ENCODE measurements at regions not wholly inside any gene's neighbourhood (a gene's known extent, or its start where the extent isn't known, plus 50 kb on each side); places are given as distances from the start of the nearest gene placed in this dataset.

DNA sequence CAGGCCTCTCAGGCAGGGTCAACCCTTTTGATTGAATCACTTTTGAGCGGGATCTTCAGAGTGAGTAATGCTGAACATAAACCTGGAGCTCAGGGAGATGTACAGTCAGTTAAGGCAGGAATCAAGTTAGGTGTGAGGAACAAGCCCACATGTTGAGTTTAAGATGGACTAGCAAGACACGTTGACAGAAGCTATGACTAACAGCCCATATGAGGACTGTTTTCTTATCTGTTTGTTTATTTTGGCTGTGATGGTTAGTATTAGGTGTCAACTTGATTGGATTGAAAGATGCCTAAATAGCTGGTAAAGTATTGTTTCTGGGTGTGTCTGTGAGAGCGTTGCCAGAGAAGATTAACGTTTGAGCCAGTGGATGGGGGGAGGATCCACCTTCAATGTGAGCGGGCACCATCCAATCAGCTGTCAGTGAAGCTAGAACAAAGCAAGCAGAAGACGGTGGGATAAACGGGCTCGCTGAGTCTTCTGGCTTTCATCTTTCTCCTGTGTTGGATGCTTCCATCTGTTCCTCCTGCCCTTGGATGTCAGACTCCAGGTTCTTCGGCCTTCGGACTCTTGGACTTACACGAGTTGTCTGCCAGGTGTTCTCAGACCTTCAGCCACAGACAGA lies 232.3 kb upstream of the STAC start:
- no peaks in the 10 kb centered on the region for H3K9me3 ChIP-seq
- DNase-seq: no peak
- H3K4me3 ChIP-seq: no peak overlapping the region
- intact Hi-C loops (cut with DNase I; ENCODE audit: low total_unique reads): no loop called here
- 82 to 88% methylated on average over 6 to 11 of the region's 11 CpGs for WGBS, 2 donors (ENCODE audit: low coverage in 1 of 2)
- TF ChIP-seq CTCF (IDR thresholded peaks at IDR 0.05): no peak
- no peak for TF ChIP-seq EP300 (IDR thresholded peaks at IDR 0.05; ENCODE audit: low read depth)
- TF ChIP-seq POLR2AphosphoS5 (IDR thresholded peaks at IDR 0.05): no peak
- no peak for TF ChIP-seq POLR2A (IDR thresholded peaks at IDR 0.05)
- no peaks in the 10 kb centered on the region for H3K4me1 ChIP-seq
- no peaks in the 10 kb centered on the region for H3K36me3 ChIP-seq
- in situ Hi-C loops (cut with MboI; ENCODE audit: low pct_ligation_motif_present in 1 of 4, low pct_unique_long_range_greater_than_20kb in 1 of 4, low sequenced_read_pairs in 3 of 4): loop anchor here in 1 of 4 donors (25.0 kb wide), 1 partner anchor 189 kb away; no protein-coding TSS in a partner anchor
- no peak overlapping the region for H3K27ac ChIP-seq
- no peaks in the 10 kb centered on the region for H3K27me3 ChIP-seq

- no peak overlapping the region for H3K27ac ChIP-seq
- H3K36me3 ChIP-seq: no peaks in the 10 kb centered on the region
- DNase-seq: no peak
- H3K4me1 ChIP-seq: no peaks in the 10 kb centered on the region
- no peaks in the 10 kb centered on the region for H3K9me3 ChIP-seq
- in situ Hi-C loops (cut with MboI; ENCODE audit: low pct_ligation_motif_present in 1 of 4, low pct_unique_long_range_greater_than_20kb in 1 of 4, low sequenced_read_pairs in 3 of 4): loop anchor here in 1 of 4 donors (25.0 kb wide), 1 partner anchor 188 kb away; no protein-coding TSS in a partner anchor
- no peaks in the 10 kb centered on the region for H3K27me3 ChIP-seq
- no peak for TF ChIP-seq CTCF (IDR thresholded peaks at IDR 0.05)
- TF ChIP-seq EP300 (IDR thresholded peaks at IDR 0.05; ENCODE audit: low read depth): no peak
- no peak for TF ChIP-seq POLR2AphosphoS5 (IDR thresholded peaks at IDR 0.05)
- TF ChIP-seq POLR2A (IDR thresholded peaks at IDR 0.05): no peak
- intact Hi-C loops (cut with DNase I; ENCODE audit: low total_unique reads): no loop called here
- no peak overlapping the region for H3K4me3 ChIP-seq
These were observed 230.8 kb upstream of the STAC start for GRCh38 chr3:36149447-36149865.

DNA sequence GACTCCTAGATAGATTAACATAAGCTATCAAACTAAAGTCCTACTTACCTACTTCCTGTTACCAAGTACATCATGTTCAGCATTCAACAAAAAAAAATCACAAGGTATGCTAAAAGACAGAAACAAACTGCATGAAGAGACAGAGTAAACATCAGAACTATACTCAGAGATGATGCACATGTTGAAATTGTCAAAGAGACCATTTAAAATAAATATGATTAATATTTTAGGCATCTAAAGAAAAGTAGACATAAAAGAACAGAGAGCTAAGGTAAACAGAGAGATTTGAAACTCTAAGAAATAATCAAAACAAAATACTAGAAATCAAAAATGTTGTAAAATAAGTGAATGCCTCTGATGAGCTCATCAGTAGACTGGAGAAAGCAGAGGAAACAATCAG lies 224.8 kb upstream of the STAC start:
- TF ChIP-seq EP300 (IDR thresholded peaks at IDR 0.05; ENCODE audit: low read depth): no peak
- TF ChIP-seq POLR2A (IDR thresholded peaks at IDR 0.05): no peak
- TF ChIP-seq CTCF (IDR thresholded peaks at IDR 0.05): no peak
- TF ChIP-seq POLR2AphosphoS5 (IDR thresholded peaks at IDR 0.05): no peak
- no peaks in the 10 kb centered on the region for H3K36me3 ChIP-seq
- H3K27me3 ChIP-seq: no peaks in the 10 kb centered on the region
- in situ Hi-C loops (cut with MboI; ENCODE audit: low pct_ligation_motif_present in 1 of 4, low pct_unique_long_range_greater_than_20kb in 1 of 4, low sequenced_read_pairs in 3 of 4) (no loop called here), intact Hi-C loops (cut with DNase I; ENCODE audit: low total_unique reads) (no loop called here)
- no peak for DNase-seq
- no peak overlapping the region for H3K4me3 ChIP-seq
- no peaks in the 10 kb centered on the region for H3K9me3 ChIP-seq
- H3K27ac ChIP-seq: no peak overlapping the region
- H3K4me1 ChIP-seq: no peaks in the 10 kb centered on the region

- intact Hi-C loops (cut with DNase I; ENCODE audit: low total_unique reads): no loop called here
- TF ChIP-seq EP300 (IDR thresholded peaks at IDR 0.05; ENCODE audit: low read depth): no peak
- no peak for TF ChIP-seq POLR2AphosphoS5 (IDR thresholded peaks at IDR 0.05)
- no peak for TF ChIP-seq POLR2A (IDR thresholded peaks at IDR 0.05)
- TF ChIP-seq CTCF (IDR thresholded peaks at IDR 0.05): no peak
These were observed 215.9 kb upstream of the STAC start for GRCh38 chr3:36164400-36164799.

More at GRCh38 chr3:36164400-36164799, 215.9 kb upstream of the STAC start:
- Histone ChIP-seq H3K4me3 (no peak overlapping the region), H3K4me1 (no peaks in the 10 kb centered on the region), H3K27me3 (no peaks in the 10 kb centered on the region), H3K36me3 (no peaks in the 10 kb centered on the region), H3K9me3 (no peaks in the 10 kb centered on the region), H3K27ac (no peak overlapping the region)
- DNase-seq: no peak
- 64 to 73% methylated on average over 2 to 3 of the region's 3 CpGs for WGBS, 2 donors (ENCODE audit: low coverage in 1 of 2)
- in situ Hi-C loops (cut with MboI; ENCODE audit: low pct_ligation_motif_present in 1 of 4, low pct_unique_long_range_greater_than_20kb in 1 of 4, low sequenced_read_pairs in 3 of 4): no loop called here

All from transverse colon (tissue), 4 donors.